PC-9 (cell line): ENCODE measurements at regions not wholly inside any gene's neighbourhood (a gene's known extent, or its start where the extent isn't known, plus 50 kb on each side); places are given as distances from the start of the nearest gene placed in this dataset.
"Not testable (repeated sequence)": the region's sequence is repeated elsewhere in the genome, so short reads cannot be mapped to it uniquely, and the experiment has no call there.

Experiments
- BruUV-seq: library from RNA; stranded (reverse); fragments of 400-500 nt; replicated peaks from 2 replicates; lab custom pipeline; 2021; lab: Mats Ljungman, UMichigan
- CTCF ChIA-PET: fragments of 300-600 bp; sonication (Branson Sonifier 250); formaldehyde crosslinking; loops from one replicate; lab custom pipeline; 2022; ENCODE audit warnings: antibody characterized with exemption; lab: Charles Lee
- POLR2A ChIA-PET: fragments of 300-600 bp; sonication (Branson Sonifier 250); formaldehyde crosslinking; loops from one replicate; lab custom pipeline; 2022; ENCODE audit warnings: antibody characterized with exemption; ENCODE audit not compliant: unreplicated experiment; lab: Charles Lee
- DNase-seq, 2 experiments: peaks; one replicate each; pipeline versions ENCODE4 v3.0.0 to v3.0.0-alpha.2; 2015 to 2022; ENCODE audit warnings: mixed read lengths in 1 of 2
- H2AFZ ChIP-seq: fragments of 200-600 bp; sonication (generic); 2 replicates; pipeline ENCODE4 v1.8.1; 2017; ENCODE audit warnings: antibody characterized with exemption
- H3F3A ChIP-seq: fragments of 200-600 bp; sonication (generic); 2 replicates; pipeline ENCODE4 v1.8.1; 2017; ENCODE audit warnings: antibody characterized with exemption, mild to moderate bottlenecking, low read depth; ENCODE audit not compliant: insufficient read depth
- H3K27ac ChIP-seq: fragments of 200-600 bp; sonication (generic); 2 replicates; pipeline ENCODE4 v1.6.1; 2016; ENCODE audit warnings: mixed run types
- H3K27me3 ChIP-seq: fragments of 200-600 bp; sonication (generic); 2 replicates; pipeline ENCODE4 v1.6.1; 2016; ENCODE audit warnings: low read depth, mixed run types; ENCODE audit not compliant: insufficient read depth
- H3K36me3 ChIP-seq: fragments of 200-600 bp; sonication (generic); 2 replicates; pipeline ENCODE4 v1.6.1; 2016; ENCODE audit warnings: low read depth, mixed run types
- H3K4me1 ChIP-seq: fragments of 200-600 bp; sonication (generic); replicated peaks from 2 replicates; pipeline ENCODE4 v1.6.1; 2016; ENCODE audit warnings: mixed run types; ENCODE audit not compliant: insufficient read depth
- H3K4me2 ChIP-seq: fragments of 200-600 bp; sonication (generic); 2 replicates; pipeline ENCODE4 v1.6.1; 2017; ENCODE audit warnings: mixed run types
- H3K4me3 ChIP-seq: fragments of 200-600 bp; sonication (generic); 2 replicates; pipeline ENCODE4 v1.6.1; 2016; ENCODE audit warnings: mixed run types
- H3K79me2 ChIP-seq: fragments of 200-600 bp; sonication (generic); 2 replicates; pipeline ENCODE4 v1.6.1; 2017; ENCODE audit warnings: low read depth, mixed run types
- H3K9me2 ChIP-seq: fragments of 200-600 bp; sonication (generic); 2 replicates; pipeline ENCODE4 v1.8.1; 2017; ENCODE audit warnings: mild to moderate bottlenecking; ENCODE audit not compliant: insufficient read depth
- H3K9me3 ChIP-seq: fragments of 200-600 bp; sonication (generic); 2 replicates; pipeline ENCODE4 v1.8.1; 2016; ENCODE audit warnings: low read depth; ENCODE audit not compliant: insufficient read depth
- H4K20me1 ChIP-seq: fragments of 200-600 bp; sonication (generic); 2 replicates; pipeline ENCODE4 v1.8.1; 2017; ENCODE audit not compliant: insufficient read depth
- CTCF ChIP-seq: fragments of 200-600 bp; sonication (generic); conservative IDR thresholded peaks from 2 replicates; pipeline ENCODE4 v1.6.1; 2017; ENCODE audit warnings: mixed run types, antibody characterized with exemption, mild to moderate bottlenecking, moderate library complexity
- EZH2 ChIP-seq: fragments of 200-600 bp; sonication (generic); IDR thresholded peaks from 2 replicates; pipeline ENCODE4 v1.8.0; 2017; ENCODE audit warnings: antibody characterized with exemption, low read depth
- intact Hi-C: fragments of 100-400 bp; cut with micrococcal nuclease; formaldehyde crosslinking; loops from one replicate; pipeline ENCODE4 v1.10.0; 2022; ENCODE audit not compliant: unreplicated experiment

GRCh38 chr18:49691177-49691608 is 122.1 kb downstream of the ACAA2 start:
- H3F3A ChIP-seq: peaks cover 31% of the 10 kb centered on the region
- ChIA-PET CTCF (no interaction called here), POLR2A (interaction anchor here (0.6 to 0.7 kb wide), 3 partner anchors 12 to 844 kb away, joined by 3 to 6 read pairs (median 4); no protein-coding TSS in a partner anchor)
- peak overlapping the region; percentile 25; the same call in 1 of the 2 replicates for H3K4me3 ChIP-seq
- H3K4me2 ChIP-seq: peak overlapping the region; percentile 67
- no peaks in the 10 kb centered on the region for H3K27me3 ChIP-seq
- intact Hi-C loops: no loop called here
- H3K27ac ChIP-seq: peak overlapping the region; percentile 94
- H3K36me3 ChIP-seq: no peaks in the 10 kb centered on the region
- no peak for TF ChIP-seq CTCF
- TF ChIP-seq EZH2: no peak
- no peaks in the 10 kb centered on the region for H4K20me1 ChIP-seq
- no peaks in the 10 kb centered on the region for H3K9me2 ChIP-seq
- peaks cover 30% of the 10 kb centered on the region for H3K4me1 ChIP-seq
- no peak overlapping the region for H2AFZ ChIP-seq
- no TSS peak for BruUV-seq
- no peaks in the 10 kb centered on the region for H3K79me2 ChIP-seq
- peak; percentile 17 to 92 for DNase-seq
- no peaks in the 10 kb centered on the region for H3K9me3 ChIP-seq

- ChIA-PET POLR2A (interaction anchor here (0.6 kb wide), 2 partner anchors 9 to 843 kb away, joined by 4 to 6 read pairs; no protein-coding TSS in a partner anchor), CTCF (no interaction called here)
- Histone ChIP-seq H3K4me2 (peak overlapping the region; percentile 67), H3K9me3 (no peaks in the 10 kb centered on the region), H3K27ac (peak overlapping the region; percentile 94), H3K79me2 (no peaks in the 10 kb centered on the region), H3K4me1 (peaks cover 39% of the 10 kb centered on the region), H3K27me3 (no peaks in the 10 kb centered on the region), H2AFZ (no peak overlapping the region), H3F3A (peaks cover 39% of the 10 kb centered on the region), H3K36me3 (no peaks in the 10 kb centered on the region), H3K4me3 (no peak overlapping the region; the same call in 1 of the 2 replicates), H3K9me2 (no peaks in the 10 kb centered on the region), H4K20me1 (no peaks in the 10 kb centered on the region)
- BruUV-seq: no TSS peak
- intact Hi-C loops: loop anchor here (1.0 kb wide), 1 partner anchor 128 kb away; the partner anchor contains the start of gene LIPG
- peak; percentile 3 to 91 for DNase-seq
- TF ChIP-seq EZH2: no peak
- no peak for TF ChIP-seq CTCF
These were observed 123.0 kb downstream of the ACAA2 start for GRCh38 chr18:49690312-49690711.

- Histone ChIP-seq H3K4me3 (no peak overlapping the region), H3K36me3 (no peaks in the 10 kb centered on the region), H3K4me1 (peaks cover 30% of the 10 kb centered on the region), H3K4me2 (peak overlapping the region; percentile 39), H4K20me1 (no peaks in the 10 kb centered on the region), H3K79me2 (no peaks in the 10 kb centered on the region), H2AFZ (no peak overlapping the region), H3K27me3 (no peaks in the 10 kb centered on the region), H3K9me2 (0 out of 2 replicates have a peak, but pooled peaks cover 4% of the 10 kb centered on the region), H3K27ac (peak overlapping the region; percentile 42), H3K9me3 (peaks cover 4% of the 10 kb centered on the region; the same call in 1 of the 2 replicates), H3F3A (peaks cover 36% of the 10 kb centered on the region)
- peak; percentile 8 to 83 for DNase-seq
- ChIA-PET POLR2A (interaction anchor here (0.5 kb wide), 1 partner anchor 149 kb away, joined by 12 read pairs; no protein-coding TSS in a partner anchor), CTCF (no interaction called here)
- intact Hi-C loops: no loop called here
- BruUV-seq: no TSS peak
- TF ChIP-seq CTCF (no peak), EZH2 (no peak)
These were observed 123.5 kb downstream of the LIPG start for GRCh38 chr18:49685231-49685942.

GRCh38 chr18:49682803-49683190 is 120.9 kb downstream of the LIPG start:
- Histone ChIP-seq H3F3A (peaks cover 21% of the 10 kb centered on the region), H3K4me1 (peaks cover 19% of the 10 kb centered on the region)
- H3K36me3 ChIP-seq, BruUV-seq, H3K79me2 ChIP-seq, H4K20me1 ChIP-seq, DNase-seq, CTCF ChIA-PET, H3K27ac ChIP-seq, H3K9me2 ChIP-seq, H2AFZ ChIP-seq, intact Hi-C loops, H3K27me3 ChIP-seq, H3K4me3 ChIP-seq, H3K4me2 ChIP-seq, H3K9me3 ChIP-seq: not testable (repeated sequence)
- POLR2A ChIA-PET: interaction anchor here (0.6 kb wide), 1 partner anchor 32 kb away, joined by 7 read pairs; no protein-coding TSS in a partner anchor
